Omental fat pad (tissue), 3 donors: ENCODE measurements at regions not wholly inside any gene's neighbourhood (a gene's known extent, or its start where the extent isn't known, plus 50 kb on each side); places are given as distances from the start of the nearest gene placed in this dataset.

ENCODE experiments used
- ATAC-seq: fragments of 150-250 bp; one replicate; pipeline ENCODE4 v1.9.1; 2016; ENCODE audit warnings: mild to moderate bottlenecking, moderate library complexity; ENCODE audit not compliant: low FRiP score
- DNase-seq: peaks from one replicate; pipeline ENCODE4 v3.0.0-alpha.2; 2019; ENCODE audit warnings: low spot score
- TF ChIP-seq, protein P1 (sequence below), 3 donors: fragments of 450-650 bp; IDR thresholded peaks; one replicate each; pipeline ENCODE4 v1.5.1; 2016 to 2017; ENCODE audit warnings: antibody characterized with exemption in 3 of 3, mild to moderate bottlenecking in 3 of 3, moderate library complexity in 2 of 3

DNA sequence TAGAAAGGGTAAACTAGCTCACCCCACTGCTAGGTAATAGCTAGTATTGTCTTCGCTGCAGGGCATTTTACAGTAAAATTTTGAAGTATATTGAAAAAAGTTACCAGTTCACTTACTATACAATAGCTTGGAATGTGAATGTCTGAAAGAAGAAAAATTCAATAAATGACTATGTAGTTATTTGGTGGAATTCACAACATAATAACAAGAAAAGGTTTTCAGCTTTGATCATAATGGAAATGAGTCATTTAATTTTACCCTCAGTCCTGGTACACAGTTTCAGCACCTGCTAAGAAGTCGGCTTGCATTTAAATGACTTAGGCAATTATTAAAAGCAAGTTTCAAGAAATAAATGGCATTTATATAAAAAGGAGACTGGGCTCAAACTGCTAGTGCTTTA is 90.4 kb downstream of the NUP35 start:
- TF ChIP-seq, protein P1, sequence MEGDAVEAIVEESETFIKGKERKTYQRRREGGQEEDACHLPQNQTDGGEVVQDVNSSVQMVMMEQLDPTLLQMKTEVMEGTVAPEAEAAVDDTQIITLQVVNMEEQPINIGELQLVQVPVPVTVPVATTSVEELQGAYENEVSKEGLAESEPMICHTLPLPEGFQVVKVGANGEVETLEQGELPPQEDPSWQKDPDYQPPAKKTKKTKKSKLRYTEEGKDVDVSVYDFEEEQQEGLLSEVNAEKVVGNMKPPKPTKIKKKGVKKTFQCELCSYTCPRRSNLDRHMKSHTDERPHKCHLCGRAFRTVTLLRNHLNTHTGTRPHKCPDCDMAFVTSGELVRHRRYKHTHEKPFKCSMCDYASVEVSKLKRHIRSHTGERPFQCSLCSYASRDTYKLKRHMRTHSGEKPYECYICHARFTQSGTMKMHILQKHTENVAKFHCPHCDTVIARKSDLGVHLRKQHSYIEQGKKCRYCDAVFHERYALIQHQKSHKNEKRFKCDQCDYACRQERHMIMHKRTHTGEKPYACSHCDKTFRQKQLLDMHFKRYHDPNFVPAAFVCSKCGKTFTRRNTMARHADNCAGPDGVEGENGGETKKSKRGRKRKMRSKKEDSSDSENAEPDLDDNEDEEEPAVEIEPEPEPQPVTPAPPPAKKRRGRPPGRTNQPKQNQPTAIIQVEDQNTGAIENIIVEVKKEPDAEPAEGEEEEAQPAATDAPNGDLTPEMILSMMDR (IDR thresholded peaks at IDR 0.05): no peak
- DNase-seq (no peak), ATAC-seq (no peak)

DNA sequence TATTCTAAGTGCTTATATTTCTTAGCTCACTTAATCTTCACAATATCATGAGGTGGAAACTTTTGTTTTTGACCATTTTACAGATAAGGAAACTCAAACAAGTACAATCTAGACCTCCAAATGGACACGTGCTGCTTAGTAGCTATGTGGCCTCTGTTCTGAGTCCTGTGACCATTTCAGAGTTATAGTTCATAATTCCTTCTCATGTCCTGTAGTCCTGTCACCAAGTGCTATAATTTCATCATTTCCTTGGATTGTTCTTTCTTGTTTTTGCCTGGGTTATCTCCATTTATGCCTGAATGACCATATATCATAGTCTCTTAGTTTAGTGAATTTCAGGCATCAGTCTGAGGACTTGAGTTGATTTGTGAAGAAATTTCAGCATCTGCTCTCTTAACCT is 91.7 kb downstream of the NUP35 start:
- TF ChIP-seq, protein P1 (IDR thresholded peaks at IDR 0.05): no peak
- ATAC-seq: no peak
- DNase-seq: no peak

DNA sequence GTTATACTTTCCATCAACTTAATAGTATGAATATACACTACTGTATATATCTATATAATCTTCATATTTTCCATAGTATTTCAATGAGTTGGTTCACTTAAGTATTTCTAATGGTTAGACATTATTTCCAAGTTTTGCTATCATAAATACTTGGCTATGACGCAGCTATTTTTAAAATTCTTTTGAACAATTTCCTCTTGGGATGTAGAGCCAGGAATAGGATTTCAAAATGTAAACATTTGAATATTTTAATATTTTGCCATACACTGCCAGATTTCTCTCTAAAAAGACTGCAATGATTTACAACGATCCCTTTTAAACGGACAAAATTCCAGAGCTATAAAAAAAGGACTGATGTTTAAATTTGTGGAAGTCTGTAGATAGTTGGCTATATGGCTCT is 95.6 kb downstream of the NUP35 start:
- TF ChIP-seq, protein P1 (IDR thresholded peaks at IDR 0.05): no peak

DNA sequence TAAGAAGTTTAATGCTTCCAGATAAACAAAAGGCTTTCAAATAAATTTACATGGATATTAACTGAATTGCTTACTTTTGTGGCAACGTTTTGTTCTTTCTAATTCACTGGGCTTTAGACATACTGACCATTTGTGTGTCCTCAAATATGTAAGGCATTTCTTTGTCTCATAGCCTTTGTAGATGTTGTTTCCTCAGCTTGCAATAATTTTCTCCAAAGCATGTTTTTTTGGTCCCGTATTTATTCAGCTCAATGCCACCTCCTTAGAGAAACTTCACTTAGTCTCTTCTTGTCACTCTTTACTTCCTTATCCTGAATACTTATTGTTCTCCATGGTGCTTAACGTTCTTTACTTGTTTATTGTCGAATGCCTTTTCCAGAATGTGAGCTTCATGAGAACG is 98.5 kb downstream of the NUP35 start:
- no peak for DNase-seq
- TF ChIP-seq, protein P1 (IDR thresholded peaks at IDR 0.05): no peak

More for the DNA sequence above, 95.6 kb downstream of the NUP35 start:
- no peak for DNase-seq
- no peak for ATAC-seq

DNA sequence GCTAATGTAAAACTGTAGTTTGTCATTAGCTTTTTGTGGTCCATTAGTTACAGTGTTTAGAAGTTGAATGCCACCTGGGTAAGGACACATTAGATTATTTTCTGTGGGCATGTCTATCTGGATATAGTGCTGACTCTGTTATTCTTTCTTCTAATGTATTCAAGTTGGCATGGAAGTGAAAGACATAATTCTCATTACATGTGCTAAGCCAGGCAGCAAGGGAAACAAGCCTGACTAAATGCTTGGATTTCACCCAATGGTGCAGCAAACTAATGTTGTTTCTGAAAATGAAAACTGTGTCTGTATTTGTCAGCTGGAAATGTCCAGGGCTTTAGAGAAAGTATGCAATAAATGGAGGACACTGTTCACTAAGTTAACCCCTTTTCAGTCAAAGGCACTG is 100.7 kb downstream of the NUP35 start:
- ATAC-seq (no peak), DNase-seq (no peak)
- TF ChIP-seq, protein P1 (IDR thresholded peaks at IDR 0.05): no peak

More for the DNA sequence above, 98.5 kb downstream of the NUP35 start:
- ATAC-seq: no peak

DNA sequence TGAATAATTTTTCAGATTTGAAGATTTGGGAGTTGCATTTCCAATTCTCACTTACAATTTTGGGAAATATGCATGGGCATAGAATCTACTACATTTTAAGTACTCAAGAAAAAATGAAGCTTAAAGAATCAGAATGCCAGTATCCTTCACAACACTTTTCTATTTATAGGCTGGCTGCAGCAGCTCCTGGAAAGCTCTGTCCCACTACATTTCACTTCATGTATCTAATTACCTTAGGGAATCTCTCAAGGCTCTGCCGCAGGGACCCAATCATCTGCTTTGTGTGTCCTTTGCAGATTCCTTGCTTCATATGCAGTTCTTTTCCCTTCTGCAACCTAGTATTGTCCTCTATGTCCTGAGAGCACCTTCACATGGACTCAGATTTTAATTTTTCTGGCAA is 102.9 kb downstream of the NUP35 start:
- TF ChIP-seq, protein P1 (IDR thresholded peaks at IDR 0.05): no peak
- ATAC-seq: no peak
- DNase-seq: no peak

DNA sequence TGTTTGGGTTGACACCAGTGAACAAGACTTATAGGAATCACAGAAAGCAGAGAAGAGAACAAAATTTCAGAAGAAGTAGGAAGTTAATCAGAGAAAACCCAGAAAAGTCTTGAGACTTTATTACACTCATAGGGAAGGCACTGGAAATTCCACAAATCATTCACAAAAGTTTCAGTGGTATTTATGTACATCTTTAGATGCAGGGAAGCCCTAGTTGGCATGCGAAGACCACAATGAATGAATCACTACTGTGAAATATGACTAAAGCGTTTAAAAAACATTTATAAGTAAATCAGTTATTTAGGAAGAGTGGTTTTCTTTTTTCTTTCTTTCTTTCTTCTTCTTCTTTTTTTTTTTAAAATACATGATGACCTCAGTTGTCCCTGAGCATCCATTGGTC is 105.1 kb downstream of the NUP35 start:
- no peak for ATAC-seq
- TF ChIP-seq, protein P1 (IDR thresholded peaks at IDR 0.05): no peak
- DNase-seq: no peak
